SK-N-SH treated with all-trans-retinoic acid at 6 μM for 48 hours (cell line): ENCODE measurements at regions not wholly inside any gene's neighbourhood (a gene's known extent, or its start where the extent isn't known, plus 50 kb on each side); places are given as distances from the start of the nearest gene placed in this dataset.

Source experiments
- ATAC-seq: fragments of 200-7000 bp; cut with Tn5 transposase; 3 replicates; pipeline ENCODE4 v1.9.1; 2020; ENCODE audit warnings: mild to moderate bottlenecking, moderate library complexity
- ARNTL ChIP-seq: fragments of 450-650 bp; formaldehyde crosslinking; IDR thresholded peaks from 2 replicates; pipeline ENCODE4 v1.5.0; 2020; ENCODE audit warnings: low read depth, mild to moderate bottlenecking, moderate library complexity, borderline replicate concordance
- BACH2 ChIP-seq: fragments of 250-450 bp; sonication (Bioruptor Pico); IDR thresholded peaks from 2 replicates; pipeline ENCODE4 v1.9.0; 2021; ENCODE audit warnings: mild to moderate bottlenecking, borderline replicate concordance
- CREB5 ChIP-seq: fragments of 250-450 bp; sonication (Bioruptor Pico); IDR thresholded peaks from 2 replicates; pipeline ENCODE4 v1.5.1; 2020; ENCODE audit warnings: low read depth, mild to moderate bottlenecking, moderate library complexity
- CSDC2 ChIP-seq: fragments of 250-450 bp; sonication (Bioruptor Pico); IDR thresholded peaks from 2 replicates; pipeline ENCODE4 v1.5.0; 2020; ENCODE audit warnings: mild to moderate bottlenecking, moderate library complexity
- CSRNP3 ChIP-seq: fragments of 250-450 bp; sonication (Bioruptor Pico); IDR thresholded peaks from 2 replicates; pipeline ENCODE4 v1.5.1; 2021; ENCODE audit warnings: mild to moderate bottlenecking, moderate library complexity
- ESRRG ChIP-seq: fragments of 250-450 bp; sonication (Bioruptor Pico); IDR thresholded peaks from 2 replicates; pipeline ENCODE4 v1.6.1; 2021; ENCODE audit warnings: mild to moderate bottlenecking
- ISL1 ChIP-seq: fragments of 250-450 bp; sonication (Bioruptor Pico); IDR thresholded peaks from 2 replicates; pipeline ENCODE4 v2.1.2; 2022; ENCODE audit warnings: mild to moderate bottlenecking, moderate library complexity
- OSR1 ChIP-seq: fragments of 250-450 bp; sonication (Bioruptor Pico); IDR thresholded peaks from 2 replicates; pipeline ENCODE4 v1.8.0; 2022; ENCODE audit warnings: moderate library complexity, mild to moderate bottlenecking, inconsistent platforms
- PATZ1 ChIP-seq: fragments of 250-450 bp; sonication (Bioruptor Pico); IDR thresholded peaks from 2 replicates; pipeline ENCODE4 v1.8.0; 2020; ENCODE audit warnings: mild to moderate bottlenecking, moderate library complexity, borderline replicate concordance
- POU6F1 ChIP-seq: fragments of 250-450 bp; sonication (Bioruptor Pico); IDR thresholded peaks from 2 replicates; pipeline ENCODE4 v1.8.0; 2021; ENCODE audit warnings: low read depth, mild to moderate bottlenecking, moderate library complexity, borderline replicate concordance
- PPARA ChIP-seq: fragments of 250-450 bp; sonication (Bioruptor Pico); IDR thresholded peaks from 2 replicates; pipeline ENCODE4 v1.5.0; 2020; ENCODE audit warnings: mild to moderate bottlenecking, borderline replicate concordance
- SNAI2 ChIP-seq: fragments of 250-450 bp; sonication (Bioruptor Pico); IDR thresholded peaks from 2 replicates; pipeline ENCODE4 v1.5.0; 2020; ENCODE audit warnings: mild to moderate bottlenecking, moderate library complexity
- TCF4 ChIP-seq: fragments of 250-450 bp; sonication (Bioruptor Pico); IDR thresholded peaks from 2 replicates; pipeline ENCODE4 v1.8.0; 2021; ENCODE audit warnings: mild to moderate bottlenecking, moderate library complexity, borderline replicate concordance
- TOX ChIP-seq: fragments of 250-450 bp; sonication (Bioruptor Pico); IDR thresholded peaks from 2 replicates; pipeline ENCODE4 v1.8.0; 2021; ENCODE audit warnings: mild to moderate bottlenecking, moderate library complexity, borderline replicate concordance
- ZC3H10 ChIP-seq: fragments of 250-450 bp; sonication (Bioruptor Pico); IDR thresholded peaks from 2 replicates; pipeline ENCODE4 v1.5.1; 2021; ENCODE audit warnings: mild to moderate bottlenecking, moderate library complexity
- ZFP3 ChIP-seq: fragments of 250-450 bp; sonication (Bioruptor Pico); IDR thresholded peaks from 2 replicates; pipeline ENCODE4 v1.5.0; 2020; ENCODE audit warnings: mild to moderate bottlenecking, moderate library complexity
- ZFP30 ChIP-seq: fragments of 450-650 bp; formaldehyde crosslinking; IDR thresholded peaks from 2 replicates; pipeline ENCODE4 v1.5.0; 2022; ENCODE audit warnings: mild to moderate bottlenecking, moderate library complexity
- ZNF565 ChIP-seq: fragments of 450-650 bp; formaldehyde crosslinking; conservative IDR thresholded peaks from 2 replicates; pipeline ENCODE4 v1.5.0; 2020; ENCODE audit warnings: low read depth, mild to moderate bottlenecking, moderate library complexity
- ZNF8 ChIP-seq: fragments of 450-650 bp; formaldehyde crosslinking; IDR thresholded peaks from 2 replicates; pipeline ENCODE4 v1.5.0; 2020; ENCODE audit warnings: mild to moderate bottlenecking, moderate library complexity

GRCh38 chr10:91726355-91726754 lies 71.9 kb upstream of the TNKS2 start:
- ATAC-seq: no peak
- TF ChIP-seq OSR1 (CRISPR knock-in tag) (no peak), SNAI2 (CRISPR knock-in tag) (no peak), ZC3H10 (CRISPR knock-in tag) (no peak), ESRRG (no peak)
- TF ChIP-seq, all 23 proteins: peak for 0

- ATAC-seq: no peak
- TF ChIP-seq TCF4 (CRISPR knock-in tag) (no peak), ZNF8 (CRISPR knock-in tag) (no peak), SNAI2 (CRISPR knock-in tag) (no peak), CSRNP3 (CRISPR knock-in tag) (no peak), ZNF565 (CRISPR knock-in tag) (no peak), ISL1 (CRISPR knock-in tag) (no peak), PATZ1 (CRISPR knock-in tag) (no peak)
- TF ChIP-seq, all 23 proteins: peak for 0
Observed at GRCh38 chr10:91724933-91725332, 73.3 kb upstream of the TNKS2 start.

- ATAC-seq: no peak
- TF ChIP-seq ESRRG (no peak), PPARA (CRISPR knock-in tag) (no peak), ZC3H10 (CRISPR knock-in tag) (no peak), POU6F1 (no peak), ZNF8 (CRISPR knock-in tag) (no peak), CSRNP3 (CRISPR knock-in tag) (no peak), ZFP30 (CRISPR knock-in tag) (no peak)
Observed at GRCh38 chr10:91713461-91714072, 80.7 kb upstream of the PPP1R3C start.

GRCh38 chr10:91711885-91712680 lies 79.2 kb upstream of the PPP1R3C start:
- 0 out of 3 replicates have a peak, but pooled peaks have one; percentile 30 for ATAC-seq
- no peak for TF ChIP-seq ZNF8 (CRISPR knock-in tag)
- TF ChIP-seq ISL1 (CRISPR knock-in tag): no peak
- TF ChIP-seq ZC3H10 (CRISPR knock-in tag): no peak
- no peak for TF ChIP-seq POU6F1
- TF ChIP-seq CREB5 (CRISPR knock-in tag): no peak
- no peak for TF ChIP-seq BACH2 (CRISPR knock-in tag)
- no peak for TF ChIP-seq TOX (CRISPR knock-in tag)
- TF ChIP-seq PATZ1 (CRISPR knock-in tag): no peak
- no peak for TF ChIP-seq ZFP3 (CRISPR knock-in tag)
- TF ChIP-seq TCF4 (CRISPR knock-in tag): no peak
- no peak for TF ChIP-seq CSDC2
- TF ChIP-seq ARNTL (CRISPR knock-in tag): no peak
- TF ChIP-seq CSRNP3 (CRISPR knock-in tag): no peak
